Neuronal stem cell (in vitro differentiated cells): ENCODE measurements at regions not wholly inside any gene's neighbourhood (a gene's known extent, or its start where the extent isn't known, plus 50 kb on each side); places are given as distances from the start of the nearest gene placed in this dataset.
"Not testable (repeated sequence)": the region's sequence is repeated elsewhere in the genome, so short reads cannot be mapped to it uniquely, and the experiment has no call there.

Source experiments
- DNase-seq: peaks from one replicate; pipeline ENCODE4 v3.0.0-alpha.2; 2013; ENCODE audit warnings: low spot score
- H2AFZ ChIP-seq: one replicate; pipeline ENCODE4 v1.6.1; 2013; ENCODE audit warnings: mild to moderate bottlenecking, low read length, inconsistent platforms
- H2AK5ac ChIP-seq: 2 replicates; pipeline ENCODE4 v1.6.1; 2013; ENCODE audit warnings: low read depth, mild to moderate bottlenecking, inconsistent platforms, low read length, moderate library complexity, mixed read lengths
- H2BK120ac ChIP-seq: 2 replicates; pipeline ENCODE4 v1.6.1; 2013; ENCODE audit warnings: low read depth, mild to moderate bottlenecking, inconsistent platforms, low read length, moderate library complexity, mixed read lengths
- H2BK12ac ChIP-seq: one replicate; pipeline ENCODE4 v1.6.1; 2013; ENCODE audit warnings: low read length, inconsistent platforms
- H2BK15ac ChIP-seq: 2 replicates; pipeline ENCODE4 v1.6.1; 2013; ENCODE audit warnings: mild to moderate bottlenecking, low read length, inconsistent platforms, mixed read lengths
- H2BK5ac ChIP-seq: one replicate; pipeline ENCODE4 v1.6.1; 2013; ENCODE audit warnings: inconsistent platforms, mild to moderate bottlenecking, low read length, moderate library complexity
- H3K14ac ChIP-seq: one replicate; pipeline ENCODE4 v1.6.1; 2013; ENCODE audit warnings: low read length, inconsistent platforms
- H3K18ac ChIP-seq: 2 replicates; pipeline ENCODE4 v1.6.1; 2013; ENCODE audit warnings: low read length, inconsistent platforms
- H3K23ac ChIP-seq: 2 replicates; pipeline ENCODE4 v1.6.1; 2013; ENCODE audit warnings: low read depth, mild to moderate bottlenecking, mixed read lengths, low read length, inconsistent platforms; ENCODE audit not compliant: poor library complexity
- H3K27ac ChIP-seq: replicated peaks from 3 replicates; pipeline ENCODE4 v1.5.1; 2013; ENCODE audit warnings: low read length, inconsistent platforms
- H3K27me3 ChIP-seq, 3 experiments: 2 replicates each; pipeline ENCODE4 v1.6.1; 2013; ENCODE audit warnings: low read length in 3 of 3, mild to moderate bottlenecking in 2 of 3, inconsistent platforms in 1 of 3, low read depth in 1 of 3, mixed read lengths in 1 of 3, moderate library complexity in 1 of 3; ENCODE audit not compliant: control insufficient read depth in 3 of 3, insufficient read depth in 3 of 3
- H3K36me3 ChIP-seq, 2 donors: replicated peaks in 1 of 2; 2 replicates each; pipeline ENCODE4 v1.6.1; 2013; ENCODE audit warnings: low read length in 2 of 2; ENCODE audit not compliant: control insufficient read depth in 2 of 2, insufficient read depth in 2 of 2
- H3K4ac ChIP-seq: 2 replicates; pipeline ENCODE4 v1.6.1; 2013; ENCODE audit warnings: inconsistent platforms, mild to moderate bottlenecking, low read length, moderate library complexity
- H3K4me1 ChIP-seq, 2 donors: 1 replicate in 1 of 2; 2 replicates in 1 of 2; pipeline ENCODE4 v1.6.1; 2013; ENCODE audit warnings: low read length in 2 of 2, low read depth in 1 of 2; ENCODE audit not compliant: control insufficient read depth in 2 of 2, insufficient read depth in 1 of 2
- H3K4me2 ChIP-seq: one replicate; pipeline ENCODE4 v1.6.1; 2013; ENCODE audit warnings: mild to moderate bottlenecking, low read length, inconsistent platforms; ENCODE audit not compliant: insufficient read depth, poor library complexity, severe bottlenecking
- H3K4me3 ChIP-seq, 2 donors: 2 replicates each; pipeline ENCODE4 v1.5.1; 2013; ENCODE audit warnings: low read length in 2 of 2, mild to moderate bottlenecking in 2 of 2, inconsistent platforms in 1 of 2, moderate library complexity in 1 of 2
- H3K79me1 ChIP-seq: one replicate; pipeline ENCODE4 v1.6.1; 2013; ENCODE audit warnings: low read depth, mild to moderate bottlenecking, inconsistent platforms, low read length, moderate library complexity
- H3K9ac ChIP-seq: one replicate; pipeline ENCODE4 v1.6.1; 2013; ENCODE audit warnings: mild to moderate bottlenecking, low read depth, low read length, inconsistent platforms; ENCODE audit not compliant: poor library complexity
- H3K9me3 ChIP-seq, 2 donors: replicated peaks in 1 of 2; 2 replicates each; pipeline versions ENCODE3 to v1.6.1; 2013; ENCODE audit warnings: low read length in 2 of 2, mild to moderate bottlenecking in 2 of 2, inconsistent platforms in 1 of 2, low read depth in 1 of 2, mixed read lengths in 1 of 2, moderate library complexity in 1 of 2; ENCODE audit not compliant: control insufficient read depth in 2 of 2, insufficient read depth in 1 of 2
- H4K8ac ChIP-seq: one replicate; pipeline ENCODE4 v1.6.1; 2013; ENCODE audit warnings: low read depth, mild to moderate bottlenecking, inconsistent platforms, low read length, moderate library complexity
- H4K91ac ChIP-seq: one replicate; pipeline ENCODE4 v1.6.1; 2013; ENCODE audit warnings: low read length, low read depth, mild to moderate bottlenecking, inconsistent platforms; ENCODE audit not compliant: poor library complexity
- WGBS, 2 donors: extraction: QIAGEN DNeasy Blood & Tissue Kit; methylation state at CpG; one replicate each; pipeline ENCODE4 v1.1.7; 2013; ENCODE audit warnings: missing lambda C conversion rate in 2 of 2, mixed read lengths in 1 of 2; ENCODE audit not compliant: insufficient read length in 2 of 2, insufficient replicate concordance in 1 of 2; ENCODE audit errors: extremely low coverage in 2 of 2; 5-methylcytosine and 5-hydroxymethylcytosine counted together

- not testable (repeated sequence) for H3K4me2 ChIP-seq, H2BK5ac ChIP-seq, H3K4me3 ChIP-seq, H2AK5ac ChIP-seq, H3K79me1 ChIP-seq, H2BK120ac ChIP-seq, H3K27me3 ChIP-seq, H2BK15ac ChIP-seq, H3K14ac ChIP-seq, H3K18ac ChIP-seq, H4K91ac ChIP-seq, H3K9ac ChIP-seq, H3K4me1 ChIP-seq, H3K4ac ChIP-seq, H2BK12ac ChIP-seq, H2AFZ ChIP-seq, H3K9me3 ChIP-seq, H3K23ac ChIP-seq, H4K8ac ChIP-seq, H3K36me3 ChIP-seq, H3K27ac ChIP-seq, DNase-seq
- WGBS, 2 donors, result no CpG with 5 or more reads among the region's 3 CpGs
Observed at GRCh38 chr16:10294153-10294552, 91.7 kb upstream of the ATF7IP2 start.

GRCh38 chr16:10296956-10297340, 88.9 kb upstream of the ATF7IP2 start:
- Histone ChIP-seq H3K4me3 (no peak overlapping the region), H2BK15ac (no peak overlapping the region), H2AFZ (no peak overlapping the region), H3K4me2 (no peak overlapping the region), H3K79me1 (no peaks in the 10 kb centered on the region), H4K8ac (no peak overlapping the region), H3K23ac (no peak overlapping the region), H3K36me3 (no peaks in the 10 kb centered on the region), H3K9ac (no peak overlapping the region), H3K27me3 (no peaks in the 10 kb centered on the region), H2BK120ac (no peak overlapping the region), H3K9me3 (peaks cover 0 to 4% of the 10 kb centered on the region in 2 donors), H3K18ac (no peak overlapping the region), H3K4me1 (no peaks in the 10 kb centered on the region), H2BK12ac (no peak overlapping the region), H2AK5ac (no peak overlapping the region), H4K91ac (no peak overlapping the region), H3K27ac (no peak overlapping the region), H2BK5ac (no peak overlapping the region), H3K4ac (no peak overlapping the region), H3K14ac (no peak overlapping the region)
- DNase-seq, result no peak
- no CpG with 5 or more reads among the region's 7 CpGs for WGBS, 2 donors

- H2BK5ac ChIP-seq, result no peak overlapping the region
- H3K4ac ChIP-seq, result no peak overlapping the region
- H3K23ac ChIP-seq, result no peak overlapping the region
- WGBS, 2 donors, result no CpG with 5 or more reads among the region's 13 CpGs
- no peak for DNase-seq
- no peak overlapping the region for H3K27ac ChIP-seq
- H2AFZ ChIP-seq, result no peak overlapping the region
- no peaks in the 10 kb centered on the region for H3K79me1 ChIP-seq
- no peak overlapping the region for H3K4me3 ChIP-seq
- H2AK5ac ChIP-seq, result no peak overlapping the region
- H3K18ac ChIP-seq, result no peak overlapping the region
- H4K91ac ChIP-seq, result no peak overlapping the region
- no peak overlapping the region for H3K14ac ChIP-seq
- no peak overlapping the region for H3K9ac ChIP-seq
- no peak overlapping the region for H2BK15ac ChIP-seq
- no peaks in the 10 kb centered on the region for H3K4me1 ChIP-seq
- no peaks in the 10 kb centered on the region for H3K36me3 ChIP-seq
- H4K8ac ChIP-seq, result no peak overlapping the region
- H2BK12ac ChIP-seq, result no peak overlapping the region
- H3K4me2 ChIP-seq, result no peak overlapping the region
- H2BK120ac ChIP-seq, result no peak overlapping the region
- no peaks in the 10 kb centered on the region for H3K27me3 ChIP-seq
- peaks cover 0 to 2% of the 10 kb centered on the region in 2 donors for H3K9me3 ChIP-seq
Observed at GRCh38 chr16:10297341-10298006, 88.4 kb upstream of the ATF7IP2 start.

- H3K23ac ChIP-seq, result no peak overlapping the region
- no peak for DNase-seq
- no peak overlapping the region for H2BK15ac ChIP-seq
- H4K91ac ChIP-seq, result no peak overlapping the region
- H3K4me2 ChIP-seq, result no peak overlapping the region
- H3K4me3 ChIP-seq, result no peak overlapping the region
- no peak overlapping the region for H3K9ac ChIP-seq
- H3K4ac ChIP-seq, result no peak overlapping the region
- H3K79me1 ChIP-seq, result no peaks in the 10 kb centered on the region
- H3K4me1 ChIP-seq, result no peaks in the 10 kb centered on the region
- H2AFZ ChIP-seq, result no peak overlapping the region
- no peaks in the 10 kb centered on the region for H3K36me3 ChIP-seq
- H4K8ac ChIP-seq, result no peak overlapping the region
- no peak overlapping the region for H2BK5ac ChIP-seq
- H2BK120ac ChIP-seq, result no peak overlapping the region
- H2BK12ac ChIP-seq, result no peak overlapping the region
- no peak overlapping the region for H2AK5ac ChIP-seq
- peaks cover 0 to 2% of the 10 kb centered on the region in 2 donors for H3K9me3 ChIP-seq
- WGBS, 2 donors, result no CpG with 5 or more reads among the region's 3 CpGs
- H3K27me3 ChIP-seq, result no peaks in the 10 kb centered on the region
- no peak overlapping the region for H3K14ac ChIP-seq
- H3K27ac ChIP-seq, result no peak overlapping the region
- no peak overlapping the region for H3K18ac ChIP-seq
Observed at GRCh38 chr16:10300905-10301304, 85.0 kb upstream of the ATF7IP2 start.
